ENCODE measurements at regions not wholly inside any gene's neighbourhood (a gene's known extent, or its start where the extent isn't known, plus 50 kb on each side); places are given as distances from the start of the nearest gene placed in this dataset.
"Not testable (repeated sequence)": the region's sequence is repeated elsewhere in the genome, so short reads cannot be mapped to it uniquely, and the experiment has no call there.

- not testable (repeated sequence) for DNase-seq
These were observed 194.6 kb upstream of the WSB1 start for GRCh38 chr17:27099266-27099665.

GRCh38 chr17:27104605-27105221, 189.2 kb upstream of the WSB1 start:
- not testable (repeated sequence) for DNase-seq

GRCh38 chr17:27105636-27106035, 188.3 kb upstream of the WSB1 start:
- no peak for DNase-seq

- DNase-seq = no peak
These were observed 187.4 kb upstream of the WSB1 start for GRCh38 chr17:27106347-27106981.

GRCh38 chr17:27106982-27107360, 186.9 kb upstream of the WSB1 start:
- DNase-seq = no peak

GRCh38 chr17:27107386-27108328, 186.3 kb upstream of the WSB1 start:
- not testable (repeated sequence) for DNase-seq

GRCh38 chr17:27109346-27109745, 184.6 kb upstream of the WSB1 start:
- no peak for DNase-seq

- no peak for DNase-seq
These were observed 140.9 kb upstream of the WSB1 start for GRCh38 chr17:27153005-27153404.

- DNase-seq = no peak
These were observed 138.0 kb upstream of the WSB1 start for GRCh38 chr17:27155866-27156265.

GRCh38 chr17:27157297-27157696, 136.6 kb upstream of the WSB1 start:
- no peak for DNase-seq

GRCh38 chr17:27157898-27158297, 136.0 kb upstream of the WSB1 start:
- DNase-seq = no peak

- no peak for DNase-seq
These were observed 135.5 kb upstream of the WSB1 start for GRCh38 chr17:27158382-27158781.

GRCh38 chr17:27180322-27180721, 113.6 kb upstream of the WSB1 start:
- DNase-seq = no peak

GRCh38 chr17:27181379-27181925, 112.5 kb upstream of the WSB1 start:
- DNase-seq = not testable (repeated sequence)

GRCh38 chr17:27181935-27182334, 112.0 kb upstream of the WSB1 start:
- no peak for DNase-seq

- DNase-seq = not testable (repeated sequence)
These were observed 96.4 kb upstream of the WSB1 start for GRCh38 chr17:27197505-27197904.

GRCh38 chr17:27199948-27200347, 94.0 kb upstream of the WSB1 start:
- no peak for DNase-seq

GRCh38 chr17:27200476-27200875, 93.4 kb upstream of the WSB1 start:
- no peak for DNase-seq

- no peak for DNase-seq
These were observed 90.7 kb upstream of the WSB1 start for GRCh38 chr17:27203241-27203640.

GRCh38 chr17:27206447-27206846, 87.5 kb upstream of the WSB1 start:
- no peak for DNase-seq

- no peak for DNase-seq
These were observed 86.8 kb upstream of the WSB1 start for GRCh38 chr17:27207073-27207513.

- not testable (repeated sequence) for DNase-seq
These were observed 85.5 kb upstream of the WSB1 start for GRCh38 chr17:27208370-27208769.

- no peak for DNase-seq
These were observed 84.6 kb upstream of the WSB1 start for GRCh38 chr17:27209316-27209715.

Measured in stimulated activated CD4-positive, alpha-beta T cell treated with anti-CD3 and anti-CD28 coated beads, Interleukin-4, amount 100 ng/mL, for 1 hour (primary cell).